ENCODE measurements at regions not wholly inside any gene's neighbourhood (a gene's known extent, or its start where the extent isn't known, plus 50 kb on each side); places are given as distances from the start of the nearest gene placed in this dataset.
"Not testable (repeated sequence)": the region's sequence is repeated elsewhere in the genome, so short reads cannot be mapped to it uniquely, and the experiment has no call there.

- TF ChIP-seq CTCF (IDR thresholded peaks at IDR 0.05; ENCODE audit: insufficient read depth, low read length, poor library complexity, severe bottlenecking): no peak
- no peak overlapping the region for H3K4me3 ChIP-seq (replicated peaks; ENCODE audit: low read depth, low read length)
- DNase-seq (ENCODE audit: extremely low read depth, insufficient read length): no peak
- H3K27me3 ChIP-seq (replicated peaks; ENCODE audit: control insufficient read depth, insufficient read depth, low read length): no peaks in the 10 kb centered on the region
- H3K36me3 ChIP-seq (ENCODE audit: control insufficient read depth, insufficient read depth, low read length): no peaks in the 10 kb centered on the region
These were observed 128.3 kb downstream of the GOSR1 start for GRCh38 chr17:30605523-30605922.

GRCh38 chr17:30605027-30605426 lies 127.8 kb downstream of the GOSR1 start:
- no peak overlapping the region for H3K4me3 ChIP-seq (replicated peaks; ENCODE audit: low read depth, low read length)
- no peaks in the 10 kb centered on the region for H3K27me3 ChIP-seq (replicated peaks; ENCODE audit: control insufficient read depth, insufficient read depth, low read length)
- H3K36me3 ChIP-seq (ENCODE audit: control insufficient read depth, insufficient read depth, low read length): no peaks in the 10 kb centered on the region
- no peak for DNase-seq (ENCODE audit: extremely low read depth, insufficient read length)
- TF ChIP-seq CTCF (IDR thresholded peaks at IDR 0.05; ENCODE audit: insufficient read depth, low read length, poor library complexity, severe bottlenecking): no peak

- not testable (repeated sequence) for H3K4me3 ChIP-seq (replicated peaks; ENCODE audit: low read depth, low read length); DNase-seq (ENCODE audit: extremely low read depth, insufficient read length); H3K27me3 ChIP-seq (replicated peaks; ENCODE audit: control insufficient read depth, insufficient read depth, low read length); H3K36me3 ChIP-seq (ENCODE audit: control insufficient read depth, insufficient read depth, low read length)
These were observed 125.2 kb downstream of the GOSR1 start for GRCh38 chr17:30602396-30602795.

- H3K27me3 ChIP-seq (replicated peaks; ENCODE audit: control insufficient read depth, insufficient read depth, low read length); H3K4me3 ChIP-seq (replicated peaks; ENCODE audit: low read depth, low read length); H3K36me3 ChIP-seq (ENCODE audit: control insufficient read depth, insufficient read depth, low read length); DNase-seq (ENCODE audit: extremely low read depth, insufficient read length): not testable (repeated sequence)
These were observed 124.8 kb downstream of the GOSR1 start for GRCh38 chr17:30601984-30602383.

- Histone ChIP-seq H3K36me3 (ENCODE audit: control insufficient read depth, insufficient read depth, low read length) (no peaks in the 10 kb centered on the region), H3K4me3 (replicated peaks; ENCODE audit: low read depth, low read length) (peak overlapping the region; percentile 83), H3K27me3 (replicated peaks; ENCODE audit: control insufficient read depth, insufficient read depth, low read length) (no peaks in the 10 kb centered on the region)
- DNase-seq (ENCODE audit: extremely low read depth, insufficient read length): peak; percentile 54
- TF ChIP-seq CTCF (IDR thresholded peaks at IDR 0.05; ENCODE audit: insufficient read depth, low read length, poor library complexity, severe bottlenecking): no peak
These were observed 123.8 kb downstream of the GOSR1 start for GRCh38 chr17:30600830-30601494.

GRCh38 chr17:30600060-30600829 lies 123.0 kb downstream of the GOSR1 start:
- Histone ChIP-seq H3K36me3 (ENCODE audit: control insufficient read depth, insufficient read depth, low read length) (no peaks in the 10 kb centered on the region), H3K27me3 (replicated peaks; ENCODE audit: control insufficient read depth, insufficient read depth, low read length) (no peaks in the 10 kb centered on the region), H3K4me3 (replicated peaks; ENCODE audit: low read depth, low read length) (peak overlapping the region; percentile 83)
- peak; percentile 90 for DNase-seq (ENCODE audit: extremely low read depth, insufficient read length)
- peak; percentile 66 for TF ChIP-seq CTCF (IDR thresholded peaks at IDR 0.05; ENCODE audit: insufficient read depth, low read length, poor library complexity, severe bottlenecking)
